ENCODE measurements at regions not wholly inside any gene's neighbourhood (a gene's known extent, or its start where the extent isn't known, plus 50 kb on each side); places are given as distances from the start of the nearest gene placed in this dataset.

- Histone ChIP-seq H3K4me2 (ENCODE audit: low read depth, low read length, poor library complexity, severe bottlenecking) (no peak overlapping the region), H3K4me1 (ENCODE audit: insufficient read depth, low read length, poor library complexity, severe bottlenecking) (peaks cover 18% of the 10 kb centered on the region), H3F3A (ENCODE audit: low read depth) (no peaks in the 10 kb centered on the region), H2AFZ (ENCODE audit: low read length) (no peak overlapping the region), H3K9ac (ENCODE audit: low read depth, low read length, poor library complexity, severe bottlenecking) (no peak overlapping the region), H3K36me3 (ENCODE audit: insufficient read depth, low read length) (no peaks in the 10 kb centered on the region), H3K27me3 (ENCODE audit: insufficient read depth, low read length, poor library complexity, severe bottlenecking) (no peaks in the 10 kb centered on the region), H3K4me3 (ENCODE audit: low read length, poor library complexity, severe bottlenecking) (no peak overlapping the region), H3K9me2 (replicated peaks; ENCODE audit: low read depth, low read length) (no peaks in the 10 kb centered on the region), H3K9me3 (ENCODE audit: insufficient read depth, low read depth, low read length) (peaks cover 11% of the 10 kb centered on the region; the same call in 1 of the 2 replicates), H3K79me2 (ENCODE audit: insufficient read depth, low read length) (no peaks in the 10 kb centered on the region), H4K20me1 (ENCODE audit: insufficient read depth, low read length, poor library complexity, severe bottlenecking) (no peaks in the 10 kb centered on the region)
- TF ChIP-seq CTCF (conservative IDR thresholded peaks at IDR 0.05; ENCODE audit: low read length) = no peak
- no peak for TF ChIP-seq EZH2phosphoT487 (IDR thresholded peaks at IDR 0.05; ENCODE audit: borderline replicate concordance)
These were observed 77.0 kb upstream of the ALDH1A3 start for GRCh38 chr15:100802421-100803170.

- Histone ChIP-seq H3K36me3 (ENCODE audit: insufficient read depth, low read length) (no peaks in the 10 kb centered on the region), H3K4me2 (ENCODE audit: low read depth, low read length, poor library complexity, severe bottlenecking) (no peak overlapping the region), H3K9ac (ENCODE audit: low read depth, low read length, poor library complexity, severe bottlenecking) (no peak overlapping the region), H4K20me1 (ENCODE audit: insufficient read depth, low read length, poor library complexity, severe bottlenecking) (no peaks in the 10 kb centered on the region), H3K9me2 (replicated peaks; ENCODE audit: low read depth, low read length) (no peaks in the 10 kb centered on the region), H3K9me3 (ENCODE audit: insufficient read depth, low read depth, low read length) (peaks cover 16% of the 10 kb centered on the region; the same call in 1 of the 2 replicates), H3K4me3 (ENCODE audit: low read length, poor library complexity, severe bottlenecking) (no peak overlapping the region), H3K27me3 (ENCODE audit: insufficient read depth, low read length, poor library complexity, severe bottlenecking) (no peaks in the 10 kb centered on the region), H3K4me1 (ENCODE audit: insufficient read depth, low read length, poor library complexity, severe bottlenecking) (peaks cover 18% of the 10 kb centered on the region), H3F3A (ENCODE audit: low read depth) (no peaks in the 10 kb centered on the region), H2AFZ (ENCODE audit: low read length) (no peak overlapping the region), H3K79me2 (ENCODE audit: insufficient read depth, low read length) (no peaks in the 10 kb centered on the region)
- TF ChIP-seq EZH2phosphoT487 (IDR thresholded peaks at IDR 0.05; ENCODE audit: borderline replicate concordance) (no peak), CTCF (conservative IDR thresholded peaks at IDR 0.05; ENCODE audit: low read length) (no peak)
These were observed 76.5 kb upstream of the ALDH1A3 start for GRCh38 chr15:100803171-100803440.

GRCh38 chr15:100806157-100806556, 73.5 kb upstream of the ALDH1A3 start:
- Histone ChIP-seq H3K27me3 (ENCODE audit: insufficient read depth, low read length, poor library complexity, severe bottlenecking) (no peaks in the 10 kb centered on the region), H3K9me3 (ENCODE audit: insufficient read depth, low read depth, low read length) (peaks cover 23% of the 10 kb centered on the region; the same call in 1 of the 2 replicates), H3K9ac (ENCODE audit: low read depth, low read length, poor library complexity, severe bottlenecking) (no peak overlapping the region), H3K36me3 (ENCODE audit: insufficient read depth, low read length) (no peaks in the 10 kb centered on the region), H4K20me1 (ENCODE audit: insufficient read depth, low read length, poor library complexity, severe bottlenecking) (no peaks in the 10 kb centered on the region), H3K9me2 (replicated peaks; ENCODE audit: low read depth, low read length) (no peaks in the 10 kb centered on the region), H2AFZ (ENCODE audit: low read length) (no peak overlapping the region), H3K4me3 (ENCODE audit: low read length, poor library complexity, severe bottlenecking) (no peak overlapping the region), H3K79me2 (ENCODE audit: insufficient read depth, low read length) (no peaks in the 10 kb centered on the region), H3F3A (ENCODE audit: low read depth) (no peaks in the 10 kb centered on the region), H3K4me2 (ENCODE audit: low read depth, low read length, poor library complexity, severe bottlenecking) (no peak overlapping the region), H3K4me1 (ENCODE audit: insufficient read depth, low read length, poor library complexity, severe bottlenecking) (peaks cover 18% of the 10 kb centered on the region)
- no peak for TF ChIP-seq EZH2phosphoT487 (IDR thresholded peaks at IDR 0.05; ENCODE audit: borderline replicate concordance)
- no peak for TF ChIP-seq CTCF (conservative IDR thresholded peaks at IDR 0.05; ENCODE audit: low read length)
